ENCODE measurements at regions not wholly inside any gene's neighbourhood (a gene's known extent, or its start where the extent isn't known, plus 50 kb on each side); places are given as distances from the start of the nearest gene placed in this dataset.

DNA sequence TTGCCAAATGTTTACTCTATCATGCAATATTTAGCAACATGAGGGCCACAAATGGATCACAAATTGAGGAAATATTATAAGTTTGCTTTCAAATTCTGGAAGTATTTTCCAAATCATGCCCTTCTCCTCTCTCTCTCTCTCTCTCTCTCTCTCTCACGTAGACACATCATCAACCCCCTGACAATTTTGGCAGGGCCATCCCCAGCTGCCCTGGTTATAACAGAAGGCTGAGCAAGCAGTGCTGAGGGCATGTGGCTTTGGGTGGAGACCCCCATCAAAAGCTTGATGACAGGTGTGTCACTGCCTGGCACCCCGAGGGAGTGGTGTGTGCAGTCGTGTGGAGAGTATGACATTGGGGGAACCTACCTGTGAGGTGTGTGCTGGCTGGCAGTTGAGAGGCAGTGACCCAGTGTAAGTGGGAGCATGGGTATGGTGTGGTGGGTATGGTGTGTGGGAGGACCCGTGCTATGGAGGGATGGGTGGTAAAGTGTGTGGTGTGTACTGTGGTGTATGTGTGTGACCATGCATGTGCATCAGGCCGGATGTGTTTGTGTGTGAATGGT is 224.5 kb downstream of the TTC32 start:
- TF ChIP-seq POLR2A (IDR thresholded peaks at IDR 0.05) (no peak), EP300 (IDR thresholded peaks at IDR 0.05) (no peak)
- TF ChIP-seq, protein P1, sequence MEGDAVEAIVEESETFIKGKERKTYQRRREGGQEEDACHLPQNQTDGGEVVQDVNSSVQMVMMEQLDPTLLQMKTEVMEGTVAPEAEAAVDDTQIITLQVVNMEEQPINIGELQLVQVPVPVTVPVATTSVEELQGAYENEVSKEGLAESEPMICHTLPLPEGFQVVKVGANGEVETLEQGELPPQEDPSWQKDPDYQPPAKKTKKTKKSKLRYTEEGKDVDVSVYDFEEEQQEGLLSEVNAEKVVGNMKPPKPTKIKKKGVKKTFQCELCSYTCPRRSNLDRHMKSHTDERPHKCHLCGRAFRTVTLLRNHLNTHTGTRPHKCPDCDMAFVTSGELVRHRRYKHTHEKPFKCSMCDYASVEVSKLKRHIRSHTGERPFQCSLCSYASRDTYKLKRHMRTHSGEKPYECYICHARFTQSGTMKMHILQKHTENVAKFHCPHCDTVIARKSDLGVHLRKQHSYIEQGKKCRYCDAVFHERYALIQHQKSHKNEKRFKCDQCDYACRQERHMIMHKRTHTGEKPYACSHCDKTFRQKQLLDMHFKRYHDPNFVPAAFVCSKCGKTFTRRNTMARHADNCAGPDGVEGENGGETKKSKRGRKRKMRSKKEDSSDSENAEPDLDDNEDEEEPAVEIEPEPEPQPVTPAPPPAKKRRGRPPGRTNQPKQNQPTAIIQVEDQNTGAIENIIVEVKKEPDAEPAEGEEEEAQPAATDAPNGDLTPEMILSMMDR (IDR thresholded peaks at IDR 0.05), result no peak
